Neural crest cell (in vitro differentiated cells): ENCODE measurements at regions not wholly inside any gene's neighbourhood (a gene's known extent, or its start where the extent isn't known, plus 50 kb on each side); places are given as distances from the start of the nearest gene placed in this dataset.
"Not testable (repeated sequence)": the region's sequence is repeated elsewhere in the genome, so short reads cannot be mapped to it uniquely, and the experiment has no call there.

ENCODE experiments used
- DNase-seq: peaks from one replicate; pipeline ENCODE4 v3.0.0; 2021; ENCODE audit warnings: low read depth, mixed read lengths, low spot score
- H3K27ac Mint-ChIP-seq: one replicate; pipeline ENCODE4 v1.8.0; 2021; ENCODE audit warnings: mild to moderate bottlenecking, mixed read lengths; ENCODE audit not compliant: unreplicated experiment
- H3K27me3 Mint-ChIP-seq: 2 replicates; pipeline ENCODE4 v1.8.0; 2021; ENCODE audit warnings: low read depth, mild to moderate bottlenecking, mixed read lengths
- H3K36me3 Mint-ChIP-seq: 2 replicates; pipeline ENCODE4 v1.8.0; 2021; ENCODE audit warnings: low read depth, mild to moderate bottlenecking, mixed read lengths
- H3K4me1 Mint-ChIP-seq: 2 replicates; pipeline ENCODE4 v1.8.0; 2021; ENCODE audit warnings: mixed read lengths
- H3K4me3 Mint-ChIP-seq: one replicate; pipeline ENCODE4 v1.8.0; 2021; ENCODE audit warnings: mild to moderate bottlenecking, mixed read lengths
- H3K9me3 Mint-ChIP-seq: 2 replicates; pipeline ENCODE4 v1.8.0; 2021; ENCODE audit warnings: mixed read lengths
- TF ChIP-seq, protein P1 (sequence below): fragments of 200-600 bp; sonication (generic); conservative IDR thresholded peaks from 2 replicates; pipeline ENCODE4 v1.5.0; 2021; ENCODE audit warnings: antibody characterized with exemption, mild to moderate bottlenecking

DNA sequence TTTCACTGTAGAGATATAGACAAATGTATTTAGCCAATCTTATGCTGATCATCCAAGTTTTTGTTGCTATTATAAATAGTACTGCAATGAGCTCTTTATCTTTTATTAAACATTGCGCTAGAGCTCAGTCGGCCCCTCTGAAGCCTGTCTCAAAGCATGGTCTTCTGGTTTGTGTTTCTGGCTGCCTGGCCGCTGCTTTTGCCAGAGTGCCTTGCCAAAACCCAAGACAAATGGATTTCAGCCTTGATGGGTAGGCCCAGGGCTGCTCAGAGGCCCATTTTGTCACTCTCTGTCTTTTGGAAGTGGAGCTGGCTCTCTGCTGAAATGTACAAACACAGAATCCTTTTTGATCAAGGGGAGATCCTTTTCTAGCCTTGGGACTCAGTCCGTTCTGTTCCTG is 102.9 kb upstream of the KCNG1 start:
- H3K4me3 Mint-ChIP-seq = no peak overlapping the region
- H3K36me3 Mint-ChIP-seq = no peaks in the 10 kb centered on the region
- peaks cover 20% of the 10 kb centered on the region for H3K27me3 Mint-ChIP-seq
- peaks cover 23% of the 10 kb centered on the region for H3K4me1 Mint-ChIP-seq
- no peak overlapping the region for H3K27ac Mint-ChIP-seq
- TF ChIP-seq, protein P1, sequence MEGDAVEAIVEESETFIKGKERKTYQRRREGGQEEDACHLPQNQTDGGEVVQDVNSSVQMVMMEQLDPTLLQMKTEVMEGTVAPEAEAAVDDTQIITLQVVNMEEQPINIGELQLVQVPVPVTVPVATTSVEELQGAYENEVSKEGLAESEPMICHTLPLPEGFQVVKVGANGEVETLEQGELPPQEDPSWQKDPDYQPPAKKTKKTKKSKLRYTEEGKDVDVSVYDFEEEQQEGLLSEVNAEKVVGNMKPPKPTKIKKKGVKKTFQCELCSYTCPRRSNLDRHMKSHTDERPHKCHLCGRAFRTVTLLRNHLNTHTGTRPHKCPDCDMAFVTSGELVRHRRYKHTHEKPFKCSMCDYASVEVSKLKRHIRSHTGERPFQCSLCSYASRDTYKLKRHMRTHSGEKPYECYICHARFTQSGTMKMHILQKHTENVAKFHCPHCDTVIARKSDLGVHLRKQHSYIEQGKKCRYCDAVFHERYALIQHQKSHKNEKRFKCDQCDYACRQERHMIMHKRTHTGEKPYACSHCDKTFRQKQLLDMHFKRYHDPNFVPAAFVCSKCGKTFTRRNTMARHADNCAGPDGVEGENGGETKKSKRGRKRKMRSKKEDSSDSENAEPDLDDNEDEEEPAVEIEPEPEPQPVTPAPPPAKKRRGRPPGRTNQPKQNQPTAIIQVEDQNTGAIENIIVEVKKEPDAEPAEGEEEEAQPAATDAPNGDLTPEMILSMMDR = no peak
- H3K9me3 Mint-ChIP-seq = no peaks in the 10 kb centered on the region
- no peak for DNase-seq

DNA sequence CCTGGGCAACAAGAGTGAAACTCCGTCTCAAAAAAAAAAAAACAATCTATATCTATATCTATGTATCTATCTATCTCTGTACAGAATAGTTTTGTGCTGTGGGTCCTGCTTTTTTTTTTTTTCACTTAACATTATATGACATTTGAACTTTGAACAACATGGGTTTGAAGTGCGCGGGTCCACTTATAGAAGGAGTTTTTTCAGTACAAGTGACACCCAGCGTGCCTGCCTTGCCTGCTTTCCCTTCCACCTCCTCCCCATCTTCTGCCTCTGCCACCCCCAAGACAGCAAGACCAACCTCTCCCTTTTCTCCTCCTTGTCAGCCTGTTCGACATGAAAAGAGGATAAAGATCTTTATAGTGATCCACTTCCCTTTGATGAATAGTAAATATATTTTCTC is 102.2 kb upstream of the KCNG1 start:
- no peak for DNase-seq
- TF ChIP-seq, protein P1 = no peak
- Mint-ChIP-seq H3K27me3 (peaks cover 20% of the 10 kb centered on the region), H3K9me3 (no peaks in the 10 kb centered on the region), H3K4me3 (no peak overlapping the region), H3K4me1 (peaks cover 23% of the 10 kb centered on the region), H3K27ac (no peak overlapping the region), H3K36me3 (no peaks in the 10 kb centered on the region)

DNA sequence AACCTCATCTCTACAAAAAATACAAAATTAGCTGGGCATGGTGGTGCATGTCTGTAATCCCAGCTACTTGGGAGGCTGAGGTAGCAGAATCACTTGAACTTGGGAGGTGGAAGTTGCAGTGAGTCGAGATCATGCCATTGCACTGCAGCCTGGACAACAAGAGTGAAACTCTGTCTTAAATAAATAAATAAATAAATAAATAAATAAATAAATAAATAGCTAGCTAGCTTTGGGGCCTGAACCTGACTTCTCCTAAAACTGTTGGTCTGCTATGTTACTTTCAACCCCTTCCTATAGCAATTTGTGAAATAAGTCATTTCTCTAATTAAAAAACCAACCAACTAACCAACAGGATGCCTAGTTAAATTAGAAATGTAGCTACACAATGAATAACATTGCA is 101.0 kb upstream of the KCNG1 start:
- Mint-ChIP-seq H3K4me1 (peaks cover 22% of the 10 kb centered on the region), H3K27me3 (peaks cover 20% of the 10 kb centered on the region)
- not testable (repeated sequence) for H3K4me3 Mint-ChIP-seq, H3K27ac Mint-ChIP-seq, H3K9me3 Mint-ChIP-seq, DNase-seq, H3K36me3 Mint-ChIP-seq

DNA sequence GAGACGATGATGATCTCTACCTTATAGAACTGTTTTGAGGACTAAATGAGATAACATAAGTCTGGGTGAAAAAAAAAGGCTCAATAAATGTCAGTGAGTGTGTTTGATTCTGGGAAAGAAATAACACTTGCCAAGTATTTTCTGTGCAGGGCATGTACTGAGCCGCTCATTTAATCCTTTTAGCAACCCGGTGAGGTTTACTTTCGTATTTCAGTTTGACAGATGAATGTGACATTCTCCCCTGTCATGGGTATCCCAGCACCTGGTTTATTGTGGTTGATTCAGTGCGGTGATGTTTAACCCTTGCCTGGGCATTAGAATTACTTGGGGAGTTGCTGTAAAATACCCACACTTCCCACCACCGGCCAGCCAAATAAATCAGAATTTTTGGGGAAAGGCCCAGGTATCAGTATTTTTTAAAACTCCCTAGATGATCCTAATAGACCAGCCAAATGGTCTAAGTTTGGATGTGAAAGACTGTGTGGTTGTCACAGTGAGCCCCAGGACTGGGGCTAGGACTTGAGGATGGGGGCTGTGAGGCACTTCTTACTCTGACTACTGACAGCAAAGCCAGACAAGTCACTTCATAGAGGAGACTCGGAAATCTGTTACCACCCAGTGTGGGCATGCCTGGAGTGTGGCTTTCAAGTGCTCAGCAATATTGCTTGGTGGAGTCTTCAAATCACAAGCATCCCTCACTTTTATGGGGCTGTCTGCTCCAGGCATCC is 100.2 kb upstream of the KCNG1 start:
- no peak overlapping the region for H3K27ac Mint-ChIP-seq
- no peaks in the 10 kb centered on the region for H3K36me3 Mint-ChIP-seq
- H3K27me3 Mint-ChIP-seq = peaks cover 20% of the 10 kb centered on the region
- DNase-seq = no peak
- TF ChIP-seq, protein P1 = no peak
- peaks cover 14% of the 10 kb centered on the region for H3K4me1 Mint-ChIP-seq
- H3K9me3 Mint-ChIP-seq = no peaks in the 10 kb centered on the region
- no peak overlapping the region for H3K4me3 Mint-ChIP-seq

DNA sequence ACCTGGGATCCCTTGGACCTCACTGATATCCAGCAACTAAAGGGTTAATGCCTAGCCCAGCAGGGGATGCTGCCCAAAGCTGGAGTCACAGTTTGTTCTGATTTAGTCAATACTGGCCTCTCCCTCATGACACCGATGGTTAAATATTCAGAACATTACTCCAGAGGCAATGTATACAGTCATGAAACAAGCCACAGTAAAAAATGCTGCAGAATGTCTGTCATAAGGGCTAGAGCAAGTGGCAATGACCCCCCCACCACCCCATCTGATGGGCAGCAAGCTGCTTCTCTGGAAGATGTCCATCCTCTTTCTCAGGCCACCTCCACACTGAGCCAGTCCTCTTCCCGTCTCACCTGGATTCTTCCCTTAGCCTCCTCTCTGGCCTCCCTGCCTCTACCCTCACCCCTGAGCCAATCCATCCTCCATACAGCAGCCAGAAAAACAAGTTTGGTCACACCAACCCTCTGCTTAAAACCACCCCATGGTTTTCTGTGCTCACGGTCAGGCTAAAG is 99.0 kb upstream of the KCNG1 start:
- H3K36me3 Mint-ChIP-seq = no peaks in the 10 kb centered on the region
- H3K27ac Mint-ChIP-seq = no peak overlapping the region
- TF ChIP-seq, protein P1 = no peak
- H3K9me3 Mint-ChIP-seq = no peaks in the 10 kb centered on the region
- no peak for DNase-seq
- peaks cover 20% of the 10 kb centered on the region for H3K27me3 Mint-ChIP-seq
- peaks cover 11% of the 10 kb centered on the region for H3K4me1 Mint-ChIP-seq
- no peak overlapping the region for H3K4me3 Mint-ChIP-seq

DNA sequence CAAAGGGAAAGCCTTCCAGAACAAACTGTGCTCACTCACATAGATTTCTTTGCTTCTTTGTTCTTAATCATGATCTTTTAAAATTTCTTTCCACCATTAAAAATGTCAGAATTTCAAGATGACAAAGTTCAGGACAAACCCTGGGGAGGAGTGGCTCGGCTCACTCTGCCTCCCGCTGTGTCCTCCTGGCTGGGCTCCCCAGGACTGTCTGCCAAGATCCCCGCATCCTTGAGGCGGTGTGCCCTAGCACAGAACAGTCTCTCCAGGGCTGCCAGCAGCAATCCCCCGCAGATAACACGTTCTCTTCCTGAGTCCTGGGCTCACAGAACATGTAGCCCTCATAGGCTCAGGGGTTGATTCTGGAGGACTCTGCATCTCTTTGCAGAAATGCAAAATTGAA is 98.4 kb upstream of the KCNG1 start:
- TF ChIP-seq, protein P1 = no peak
- H3K9me3 Mint-ChIP-seq = no peaks in the 10 kb centered on the region
- H3K4me1 Mint-ChIP-seq = peaks cover 8% of the 10 kb centered on the region
- peaks cover 20% of the 10 kb centered on the region for H3K27me3 Mint-ChIP-seq
- no peak overlapping the region for H3K27ac Mint-ChIP-seq
- H3K36me3 Mint-ChIP-seq = no peaks in the 10 kb centered on the region
- DNase-seq = no peak
- H3K4me3 Mint-ChIP-seq = no peak overlapping the region
